ENCODE measurements at regions not wholly inside any gene's neighbourhood (a gene's known extent, or its start where the extent isn't known, plus 50 kb on each side); places are given as distances from the start of the nearest gene placed in this dataset.

GRCh38 chr4:123522646-123523045 is 126.1 kb downstream of the SPRY1 start:
- ChIA-PET CTCF (interaction anchor here (1.3 kb wide), 1 partner anchor 123 kb away, joined by 3 read pairs; no protein-coding TSS in a partner anchor), POLR2A (no interaction called here)
- no peak overlapping the region for H3K4me3 ChIP-seq (ENCODE audit: low read depth, low read length)
- TF ChIP-seq CTCF (IDR thresholded peaks at IDR 0.05; ENCODE audit: insufficient read depth, low read depth, low read length): no peak
- H3K27me3 ChIP-seq (ENCODE audit: control insufficient read depth, insufficient read depth, low read length): no peaks in the 10 kb centered on the region; the same call in 1 of the 2 replicates
- no peaks in the 10 kb centered on the region for H3K36me3 ChIP-seq (ENCODE audit: control insufficient read depth, insufficient read depth, low read length)
- DNase-seq (ENCODE audit: low read depth): no peak

GRCh38 chr4:123524958-123525628 is 128.5 kb downstream of the SPRY1 start:
- POLR2A ChIA-PET: no interaction called here
- DNase-seq (ENCODE audit: low read depth): no peak
- no peak for TF ChIP-seq CTCF (IDR thresholded peaks at IDR 0.05; ENCODE audit: insufficient read depth, low read depth, low read length)
- H3K4me3 ChIP-seq (ENCODE audit: low read depth, low read length): no peak overlapping the region
- no peaks in the 10 kb centered on the region; the same call in 1 of the 2 replicates for H3K27me3 ChIP-seq (ENCODE audit: control insufficient read depth, insufficient read depth, low read length)
- no peaks in the 10 kb centered on the region for H3K36me3 ChIP-seq (ENCODE audit: control insufficient read depth, insufficient read depth, low read length)
- CTCF ChIA-PET: no interaction called here

- DNase-seq (ENCODE audit: low read depth): no peak
- POLR2A ChIA-PET: no interaction called here
- no peak overlapping the region for H3K4me3 ChIP-seq (ENCODE audit: low read depth, low read length)
- no peaks in the 10 kb centered on the region; the same call in 1 of the 2 replicates for H3K27me3 ChIP-seq (ENCODE audit: control insufficient read depth, insufficient read depth, low read length)
- H3K36me3 ChIP-seq (ENCODE audit: control insufficient read depth, insufficient read depth, low read length): no peaks in the 10 kb centered on the region
- CTCF ChIA-PET: interaction anchor here (0.6 to 1.4 kb wide), 2 partner anchors 8 to 28 kb away, joined by 4 read pairs; no protein-coding TSS in a partner anchor
- TF ChIP-seq CTCF (IDR thresholded peaks at IDR 0.05; ENCODE audit: insufficient read depth, low read depth, low read length): no peak
Observed at GRCh38 chr4:123526511-123526910, 129.9 kb downstream of the SPRY1 start.

- no peak overlapping the region for H3K4me3 ChIP-seq (ENCODE audit: low read depth, low read length)
- ChIA-PET CTCF (no interaction called here), POLR2A (no interaction called here)
- TF ChIP-seq CTCF (IDR thresholded peaks at IDR 0.05; ENCODE audit: insufficient read depth, low read depth, low read length): no peak
- no peaks in the 10 kb centered on the region for H3K36me3 ChIP-seq (ENCODE audit: control insufficient read depth, insufficient read depth, low read length)
- DNase-seq (ENCODE audit: low read depth): no peak
- 0 out of 2 replicates have a peak, but pooled peaks cover 1% of the 10 kb centered on the region for H3K27me3 ChIP-seq (ENCODE audit: control insufficient read depth, insufficient read depth, low read length)
Observed at GRCh38 chr4:123528501-123529277, 132.1 kb downstream of the SPRY1 start.

- DNase-seq (ENCODE audit: low read depth): no peak
- Histone ChIP-seq H3K27me3 (ENCODE audit: control insufficient read depth, insufficient read depth, low read length) (0 out of 2 replicates have a peak, but pooled peaks cover 1% of the 10 kb centered on the region), H3K36me3 (ENCODE audit: control insufficient read depth, insufficient read depth, low read length) (no peaks in the 10 kb centered on the region), H3K4me3 (ENCODE audit: low read depth, low read length) (no peak overlapping the region)
- ChIA-PET CTCF (no interaction called here), POLR2A (interaction anchor here (0.6 kb wide), 1 partner anchor 12 kb away, joined by 4 read pairs; no protein-coding TSS in a partner anchor)
- TF ChIP-seq CTCF (IDR thresholded peaks at IDR 0.05; ENCODE audit: insufficient read depth, low read depth, low read length): no peak
Observed at GRCh38 chr4:123529278-123529568, 132.6 kb downstream of the SPRY1 start.
